IgD-negative memory B cell (primary cell): ENCODE measurements at regions not wholly inside any gene's neighbourhood (a gene's known extent, or its start where the extent isn't known, plus 50 kb on each side); places are given as distances from the start of the nearest gene placed in this dataset.

Experiments used
- H3K27ac Mint-ChIP-seq, 3 donors: one replicate each; pipeline ENCODE4 v1.8.0; 2020 to 2022; ENCODE audit warnings: mild to moderate bottlenecking in 3 of 3, mixed read lengths in 3 of 3, moderate library complexity in 1 of 3
- H3K27me3 Mint-ChIP-seq: one replicate; pipeline ENCODE4 v1.8.0; 2021; ENCODE audit warnings: mixed read lengths
- H3K36me3 Mint-ChIP-seq: one replicate; pipeline ENCODE4 v1.8.0; 2020; ENCODE audit warnings: mild to moderate bottlenecking, mixed read lengths
- H3K4me1 Mint-ChIP-seq, 3 donors: one replicate each; pipeline ENCODE4 v1.8.0; 2020 to 2022; ENCODE audit warnings: mixed read lengths in 3 of 3, mild to moderate bottlenecking in 1 of 3
- H3K4me3 Mint-ChIP-seq, 4 donors: one replicate each; pipeline ENCODE4 v1.8.0; 2020 to 2022; ENCODE audit warnings: mild to moderate bottlenecking in 4 of 4, mixed read lengths in 4 of 4, moderate library complexity in 3 of 4
- H3K9me3 Mint-ChIP-seq, 3 donors: one replicate each; pipeline ENCODE4 v1.8.0; 2020 to 2021; ENCODE audit warnings: mixed read lengths in 3 of 3, mild to moderate bottlenecking in 1 of 3

GRCh38 chr5:124210111-124210910 lies 536.1 kb downstream of the ZNF608 start:
- Mint-ChIP-seq H3K27me3 (no peaks in the 10 kb centered on the region), H3K4me3 (no peak overlapping the region), H3K4me1 (peaks cover 5 to 7% (median 5%) of the 10 kb centered on the region in 3 donors), H3K27ac (no peak overlapping the region), H3K36me3 (peaks cover 2% of the 10 kb centered on the region), H3K9me3 (peaks cover 4 to 8% (median 4%) of the 10 kb centered on the region in 3 donors)

DNA sequence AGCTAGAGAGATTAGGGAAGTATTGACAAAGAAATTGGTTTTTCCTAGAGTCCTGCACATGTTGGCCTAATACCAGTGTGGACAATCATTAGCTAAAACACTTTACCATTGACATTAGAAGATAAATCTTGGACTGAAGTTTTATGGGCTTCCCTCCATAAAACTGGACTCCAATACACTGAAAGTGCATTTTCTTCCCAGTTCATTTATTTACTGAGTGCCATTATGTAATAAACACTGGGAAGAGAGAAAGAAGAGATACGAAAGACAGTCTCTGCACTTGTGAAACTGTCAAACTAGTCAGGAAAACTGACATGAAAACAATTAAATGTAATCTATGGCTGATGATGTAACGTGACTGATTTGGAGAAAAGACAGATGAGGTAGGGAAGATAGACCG lies 539.3 kb downstream of the ZNF608 start:
- Mint-ChIP-seq H3K4me1 (peaks cover 5 to 7% (median 5%) of the 10 kb centered on the region in 3 donors), H3K27ac (no peak overlapping the region), H3K36me3 (peaks cover 5% of the 10 kb centered on the region), H3K4me3 (no peak overlapping the region), H3K27me3 (no peaks in the 10 kb centered on the region), H3K9me3 (peaks cover 8 to 10% (median 9%) of the 10 kb centered on the region in 3 donors)

GRCh38 chr5:124206540-124206939 lies 539.9 kb downstream of the ZNF608 start:
- peaks cover 5 to 7% (median 5%) of the 10 kb centered on the region in 3 donors for H3K4me1 Mint-ChIP-seq
- peaks cover 5% of the 10 kb centered on the region for H3K36me3 Mint-ChIP-seq
- no peaks in the 10 kb centered on the region for H3K27me3 Mint-ChIP-seq
- H3K4me3 Mint-ChIP-seq: no peak overlapping the region
- H3K27ac Mint-ChIP-seq: no peak overlapping the region
- peaks cover 8 to 14% (median 9%) of the 10 kb centered on the region in 3 donors for H3K9me3 Mint-ChIP-seq

GRCh38 chr5:124203303-124203702 lies 543.1 kb downstream of the ZNF608 start:
- H3K4me1 Mint-ChIP-seq: no peaks in the 10 kb centered on the region
- peaks cover 8 to 14% (median 9%) of the 10 kb centered on the region in 3 donors for H3K9me3 Mint-ChIP-seq
- peaks cover 5% of the 10 kb centered on the region for H3K36me3 Mint-ChIP-seq

GRCh38 chr5:124200381-124200780 lies 546.1 kb downstream of the ZNF608 start:
- H3K4me3 Mint-ChIP-seq: no peak overlapping the region
- H3K27me3 Mint-ChIP-seq: no peaks in the 10 kb centered on the region
- H3K27ac Mint-ChIP-seq: no peak overlapping the region
- H3K36me3 Mint-ChIP-seq: peaks cover 5% of the 10 kb centered on the region
- H3K4me1 Mint-ChIP-seq: no peaks in the 10 kb centered on the region
- peaks cover 5 to 14% (median 9%) of the 10 kb centered on the region in 3 donors for H3K9me3 Mint-ChIP-seq

More at GRCh38 chr5:124203303-124203702, 543.1 kb downstream of the ZNF608 start:
- H3K4me3 Mint-ChIP-seq: peak overlapping the region in 1 of 4 donors; percentile 54
- no peak overlapping the region for H3K27ac Mint-ChIP-seq
- H3K27me3 Mint-ChIP-seq: no peaks in the 10 kb centered on the region

DNA sequence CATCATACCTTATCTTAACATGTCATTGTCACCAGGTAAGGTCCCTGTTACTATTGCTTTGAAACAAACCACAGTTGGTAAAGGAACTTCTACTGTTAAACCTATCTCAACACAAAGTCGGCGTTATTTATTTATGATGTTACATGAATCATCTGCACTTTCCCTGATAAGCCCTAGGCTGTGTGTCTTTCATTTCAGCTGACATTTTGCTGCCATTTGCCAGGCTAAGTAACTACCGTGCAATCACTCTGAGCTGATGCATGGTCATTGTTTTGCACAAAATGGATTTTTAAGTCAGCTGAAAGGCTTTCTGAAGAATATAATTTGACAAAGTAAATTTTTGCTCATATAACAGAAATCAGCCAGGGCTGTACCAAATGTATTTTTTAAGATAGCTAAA lies 546.5 kb downstream of the ZNF608 start:
- Mint-ChIP-seq H3K36me3 (peaks cover 5% of the 10 kb centered on the region), H3K9me3 (peaks cover 5 to 14% (median 9%) of the 10 kb centered on the region in 3 donors), H3K4me1 (no peaks in the 10 kb centered on the region), H3K27me3 (no peaks in the 10 kb centered on the region), H3K4me3 (no peak overlapping the region), H3K27ac (no peak overlapping the region)

DNA sequence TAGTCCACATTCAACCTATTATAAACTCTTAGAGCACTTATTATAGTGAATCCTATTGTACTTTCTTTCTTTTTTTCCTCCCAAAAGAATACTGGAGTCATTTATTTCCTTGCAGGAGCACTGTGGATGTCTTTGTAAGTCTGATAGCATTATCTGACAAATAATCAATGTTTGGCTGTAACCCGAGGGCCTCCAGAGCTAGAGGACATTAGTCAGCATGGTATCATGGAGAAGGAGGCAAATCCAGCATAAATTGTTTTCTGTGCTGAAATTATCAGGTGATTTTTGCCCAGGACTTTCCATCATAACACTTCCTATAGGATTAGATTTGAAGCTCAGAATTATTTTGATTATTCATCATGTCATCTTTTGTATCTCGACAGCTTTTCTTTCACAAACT lies 551.0 kb downstream of the ZNF608 start:
- Mint-ChIP-seq H3K27ac (no peak overlapping the region), H3K9me3 (no peaks in the 10 kb centered on the region), H3K27me3 (no peaks in the 10 kb centered on the region), H3K4me1 (peaks cover 0 to 2% (median 0%) of the 10 kb centered on the region in 3 donors), H3K36me3 (peaks cover 1% of the 10 kb centered on the region), H3K4me3 (no peak overlapping the region)

DNA sequence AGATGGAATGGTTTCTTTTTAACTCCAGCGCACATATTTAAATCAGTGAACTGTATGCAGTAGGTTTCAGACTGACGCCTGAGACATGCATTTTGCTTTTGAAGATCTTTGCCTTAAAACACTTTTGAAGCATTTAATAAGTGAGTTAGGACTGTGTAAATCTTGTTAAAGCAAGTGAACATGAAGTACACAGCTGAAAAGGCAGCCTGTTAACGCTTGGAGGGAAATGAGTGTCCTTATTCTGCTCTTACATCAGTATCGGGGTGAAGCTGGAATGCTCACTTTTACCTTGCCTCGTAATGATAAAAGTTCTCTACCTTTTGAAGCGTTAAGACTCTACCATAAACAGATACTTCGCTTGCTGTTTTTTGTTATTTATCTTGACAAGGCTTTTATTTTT lies 552.2 kb downstream of the ZNF608 start:
- Mint-ChIP-seq H3K36me3 (no peaks in the 10 kb centered on the region), H3K27ac (no peak overlapping the region), H3K27me3 (no peaks in the 10 kb centered on the region), H3K4me3 (no peak overlapping the region), H3K9me3 (no peaks in the 10 kb centered on the region), H3K4me1 (peaks cover 0 to 2% (median 0%) of the 10 kb centered on the region in 3 donors)

DNA sequence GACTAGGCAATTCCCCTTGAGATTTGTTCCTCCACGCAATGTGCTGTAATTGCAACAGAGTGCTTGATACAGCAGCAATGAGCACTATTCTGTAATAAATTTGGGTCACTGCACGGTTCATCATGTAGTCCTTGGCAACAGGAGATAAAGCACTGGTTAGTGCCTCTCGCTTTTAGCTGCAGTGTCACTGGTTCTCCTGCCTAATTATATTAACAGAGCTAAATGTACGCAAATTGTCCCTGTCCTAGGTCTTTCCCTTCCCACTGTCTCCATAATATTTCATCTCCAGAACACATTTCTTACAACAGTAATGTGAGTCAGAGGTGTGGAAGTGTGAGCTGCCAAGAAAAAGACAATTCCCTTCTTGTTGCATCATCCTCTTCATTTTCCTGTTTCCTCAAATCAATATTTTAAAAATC lies 553.1 kb downstream of the ZNF608 start:
- H3K4me3 Mint-ChIP-seq: no peak overlapping the region
- no peaks in the 10 kb centered on the region for H3K36me3 Mint-ChIP-seq
- H3K4me1 Mint-ChIP-seq: peaks cover 0 to 2% (median 0%) of the 10 kb centered on the region in 3 donors
- H3K27me3 Mint-ChIP-seq: no peaks in the 10 kb centered on the region
- no peaks in the 10 kb centered on the region for H3K9me3 Mint-ChIP-seq
- no peak overlapping the region for H3K27ac Mint-ChIP-seq

DNA sequence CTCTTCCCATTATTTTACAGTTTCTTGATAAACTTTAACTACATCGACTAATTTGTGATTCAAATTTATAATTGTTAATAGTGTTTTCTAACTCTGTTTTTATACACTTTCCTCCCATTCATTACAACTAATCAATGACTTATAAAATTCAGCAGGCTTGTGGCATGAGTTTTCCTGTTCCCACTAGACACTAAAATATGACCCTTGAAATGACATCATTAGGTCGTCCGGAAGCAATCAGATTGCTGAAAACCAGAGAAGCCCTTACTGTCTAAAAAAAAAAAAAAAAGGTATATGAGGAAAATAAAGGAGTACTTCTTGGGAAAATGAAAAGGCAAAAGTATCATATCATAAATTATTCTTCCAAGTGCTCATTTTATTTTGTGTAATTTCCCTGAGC lies 553.7 kb downstream of the ZNF608 start:
- Mint-ChIP-seq H3K36me3 (no peaks in the 10 kb centered on the region), H3K27ac (no peak overlapping the region), H3K27me3 (no peaks in the 10 kb centered on the region), H3K9me3 (no peaks in the 10 kb centered on the region), H3K4me3 (no peak overlapping the region), H3K4me1 (peaks cover 0 to 2% (median 0%) of the 10 kb centered on the region in 3 donors)

DNA sequence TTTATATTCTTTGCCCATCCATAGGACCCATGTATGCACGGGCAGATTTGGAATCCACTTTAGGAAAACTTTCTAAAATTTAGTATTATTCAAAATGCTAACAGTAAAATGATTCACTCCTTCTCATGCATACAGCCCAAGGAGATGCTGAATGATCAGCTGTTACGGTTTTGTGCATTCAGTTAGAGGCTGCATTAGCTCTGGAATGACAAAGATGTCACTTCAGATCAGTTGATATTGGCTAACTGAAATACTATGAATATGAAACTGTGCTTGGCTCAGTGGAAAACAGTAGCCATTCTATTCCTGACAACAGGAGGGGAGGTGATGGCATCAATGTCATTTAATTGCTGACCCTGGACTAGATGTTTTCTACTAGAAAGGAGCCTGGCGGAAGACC lies 560.7 kb downstream of the ZNF608 start:
- H3K27ac Mint-ChIP-seq: no peak overlapping the region
- H3K36me3 Mint-ChIP-seq: no peaks in the 10 kb centered on the region
- H3K4me3 Mint-ChIP-seq: no peak overlapping the region
- peaks cover 0 to 1% (median 0%) of the 10 kb centered on the region in 3 donors for H3K9me3 Mint-ChIP-seq
- H3K27me3 Mint-ChIP-seq: no peaks in the 10 kb centered on the region
- no peaks in the 10 kb centered on the region for H3K4me1 Mint-ChIP-seq

- Mint-ChIP-seq H3K27me3 (no peaks in the 10 kb centered on the region), H3K9me3 (peaks cover 0 to 6% (median 1%) of the 10 kb centered on the region in 3 donors), H3K4me3 (no peak overlapping the region), H3K27ac (no peak overlapping the region), H3K4me1 (peaks cover 3 to 4% (median 3%) of the 10 kb centered on the region in 3 donors), H3K36me3 (peaks cover 2% of the 10 kb centered on the region)
These were observed 564.3 kb downstream of the ZNF608 start for GRCh38 chr5:124182133-124182532.

DNA sequence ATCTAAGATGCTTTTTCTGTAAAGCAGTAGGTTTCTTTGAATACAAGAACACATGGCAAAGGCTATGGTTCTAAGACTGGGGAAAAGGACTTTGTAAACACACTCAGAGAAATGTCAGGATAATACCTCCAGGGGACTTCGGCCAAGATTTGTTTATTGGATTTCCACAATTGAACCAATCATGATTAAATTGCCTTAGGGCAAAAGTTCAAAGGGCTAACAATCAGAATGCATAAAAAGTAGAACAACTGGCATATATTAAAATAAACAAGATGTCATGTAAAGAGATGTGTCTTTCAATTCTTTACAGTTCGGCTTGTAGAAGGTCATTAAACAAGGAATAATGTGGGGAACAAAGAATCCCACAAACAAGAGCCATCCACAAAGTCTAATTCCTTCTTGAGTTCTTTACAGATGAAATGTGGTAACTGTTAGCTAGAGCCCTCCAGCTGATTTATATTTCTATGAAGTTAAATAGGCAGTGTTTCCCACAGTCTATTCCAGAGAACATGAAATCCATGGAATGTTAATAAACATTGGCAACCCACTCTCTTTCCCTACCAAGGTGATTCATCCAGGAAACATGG lies 565.5 kb downstream of the ZNF608 start:
- H3K4me1 Mint-ChIP-seq: peaks cover 3 to 6% (median 4%) of the 10 kb centered on the region in 3 donors
- H3K36me3 Mint-ChIP-seq: peaks cover 4% of the 10 kb centered on the region
- H3K27ac Mint-ChIP-seq: no peak overlapping the region
- H3K9me3 Mint-ChIP-seq: peaks cover 0 to 6% (median 1%) of the 10 kb centered on the region in 3 donors
- H3K4me3 Mint-ChIP-seq: no peak overlapping the region
- H3K27me3 Mint-ChIP-seq: no peaks in the 10 kb centered on the region

DNA sequence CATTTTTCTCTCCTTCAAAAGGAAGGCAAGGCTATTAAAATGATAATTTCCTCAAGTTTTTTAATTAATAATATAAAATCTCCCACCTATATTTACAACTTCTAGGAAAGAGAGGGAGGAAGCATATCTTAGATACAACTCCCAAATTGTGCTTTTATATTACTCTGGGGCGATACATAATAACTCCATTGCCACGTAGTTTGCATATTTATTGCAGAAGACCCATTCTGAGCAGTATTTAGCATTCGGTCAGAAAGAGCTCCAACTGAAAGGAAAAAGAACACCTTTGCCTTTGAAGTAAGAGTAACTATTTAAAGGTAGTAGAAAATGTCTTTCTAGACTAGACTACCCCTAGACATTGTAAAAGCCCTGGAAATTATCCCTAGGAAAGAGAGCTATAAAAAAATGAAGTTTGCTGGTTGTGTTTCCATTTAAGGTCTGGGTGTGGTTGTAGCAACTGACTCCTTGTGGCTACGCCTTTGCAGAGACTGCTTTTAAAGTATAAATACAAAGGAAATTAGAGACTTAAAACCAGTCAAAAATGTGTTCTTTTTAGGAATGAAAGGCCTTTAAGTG lies 566.1 kb downstream of the ZNF608 start:
- Mint-ChIP-seq H3K4me1 (peaks cover 3 to 6% (median 4%) of the 10 kb centered on the region in 3 donors), H3K9me3 (peaks cover 0 to 6% (median 1%) of the 10 kb centered on the region in 3 donors), H3K27ac (no peak overlapping the region), H3K36me3 (peaks cover 4% of the 10 kb centered on the region), H3K4me3 (no peak overlapping the region), H3K27me3 (no peaks in the 10 kb centered on the region)

DNA sequence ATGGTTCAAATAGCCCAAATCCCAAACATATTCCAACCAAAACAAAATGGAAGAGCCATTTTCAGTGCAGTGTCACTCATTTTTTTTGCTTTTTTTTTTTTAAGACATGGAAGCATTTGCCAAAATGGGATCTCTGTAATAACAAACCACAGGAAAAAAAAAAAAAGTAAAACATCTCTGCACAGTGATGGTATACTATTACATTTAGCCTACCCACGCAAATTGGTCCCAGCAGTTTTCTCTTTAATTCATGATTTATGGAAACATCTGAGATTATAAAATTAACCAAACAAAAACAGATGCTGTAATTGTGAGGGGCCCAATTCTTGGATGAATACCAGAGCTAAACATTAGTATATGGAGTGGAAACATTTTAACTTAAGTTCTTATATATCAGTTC lies 566.6 kb downstream of the ZNF608 start:
- Mint-ChIP-seq H3K27ac (no peak overlapping the region), H3K4me3 (no peak overlapping the region), H3K9me3 (peaks cover 0 to 6% (median 0%) of the 10 kb centered on the region in 3 donors), H3K4me1 (peaks cover 3 to 6% (median 4%) of the 10 kb centered on the region in 3 donors), H3K27me3 (no peaks in the 10 kb centered on the region), H3K36me3 (peaks cover 4% of the 10 kb centered on the region)
